ENCODE measurements at regions not wholly inside any gene's neighbourhood (a gene's known extent, or its start where the extent isn't known, plus 50 kb on each side); places are given as distances from the start of the nearest gene placed in this dataset.

DNA sequence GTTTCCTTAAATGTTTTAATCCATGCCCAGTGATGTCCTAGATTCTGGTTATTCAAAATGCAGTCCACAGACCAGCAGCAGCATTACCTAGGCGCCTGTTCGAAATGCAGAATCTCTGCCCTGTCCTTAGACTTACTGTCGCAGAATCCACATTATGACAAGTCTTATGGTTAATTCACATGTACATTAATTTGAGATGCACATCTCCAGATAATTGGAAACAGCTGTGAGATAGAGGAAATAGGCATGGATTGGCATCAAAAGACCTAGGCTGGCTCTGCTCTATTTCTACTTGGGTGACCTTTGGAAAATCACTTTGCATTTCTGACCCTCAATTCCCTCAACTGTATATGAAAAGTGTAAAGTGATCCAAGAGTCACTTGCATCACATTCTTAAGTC is 700.7 kb downstream of the DIAPH3 start (continued):
- TF ChIP-seq, protein P1, sequence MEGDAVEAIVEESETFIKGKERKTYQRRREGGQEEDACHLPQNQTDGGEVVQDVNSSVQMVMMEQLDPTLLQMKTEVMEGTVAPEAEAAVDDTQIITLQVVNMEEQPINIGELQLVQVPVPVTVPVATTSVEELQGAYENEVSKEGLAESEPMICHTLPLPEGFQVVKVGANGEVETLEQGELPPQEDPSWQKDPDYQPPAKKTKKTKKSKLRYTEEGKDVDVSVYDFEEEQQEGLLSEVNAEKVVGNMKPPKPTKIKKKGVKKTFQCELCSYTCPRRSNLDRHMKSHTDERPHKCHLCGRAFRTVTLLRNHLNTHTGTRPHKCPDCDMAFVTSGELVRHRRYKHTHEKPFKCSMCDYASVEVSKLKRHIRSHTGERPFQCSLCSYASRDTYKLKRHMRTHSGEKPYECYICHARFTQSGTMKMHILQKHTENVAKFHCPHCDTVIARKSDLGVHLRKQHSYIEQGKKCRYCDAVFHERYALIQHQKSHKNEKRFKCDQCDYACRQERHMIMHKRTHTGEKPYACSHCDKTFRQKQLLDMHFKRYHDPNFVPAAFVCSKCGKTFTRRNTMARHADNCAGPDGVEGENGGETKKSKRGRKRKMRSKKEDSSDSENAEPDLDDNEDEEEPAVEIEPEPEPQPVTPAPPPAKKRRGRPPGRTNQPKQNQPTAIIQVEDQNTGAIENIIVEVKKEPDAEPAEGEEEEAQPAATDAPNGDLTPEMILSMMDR (conservative IDR thresholded peaks at IDR 0.05; ENCODE audit: low read depth in 2 of 2): no peak

DNA sequence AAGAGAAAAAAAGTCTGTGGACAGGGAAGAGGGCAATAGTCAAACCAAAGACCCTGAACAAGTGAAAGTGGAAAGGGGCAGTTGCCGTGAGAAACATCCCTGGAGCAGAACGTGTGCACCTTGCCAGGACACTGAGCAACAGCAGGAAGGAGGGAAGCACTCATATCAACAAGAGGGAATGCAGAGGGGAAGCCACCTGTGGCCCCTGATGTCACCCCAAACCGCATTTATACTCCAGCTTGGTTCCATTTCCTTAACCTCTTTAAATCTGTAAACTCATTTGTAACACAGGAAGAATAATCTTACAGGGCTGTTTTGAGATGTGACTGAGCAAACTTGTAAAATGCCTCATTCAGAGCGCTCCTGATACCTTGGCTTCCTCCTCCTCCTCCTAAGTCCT is 698.8 kb downstream of the DIAPH3 start:
- 0 out of 2 replicates have a peak, but pooled peaks cover 4% of the 10 kb centered on the region for H3K36me3 ChIP-seq (ENCODE audit: insufficient read depth)
- H3K27ac ChIP-seq (ENCODE audit: low read depth): no peak overlapping the region
- no peak for ATAC-seq
- H3K4me3 Mint-ChIP-seq: no peak overlapping the region
- no peak for DNase-seq (ENCODE audit: low spot score)
- peaks cover 16% of the 10 kb centered on the region for H3K4me1 ChIP-seq (ENCODE audit: insufficient read depth)
- no peaks in the 10 kb centered on the region for H3K27me3 ChIP-seq (ENCODE audit: insufficient read depth)
- H3K36me3 Mint-ChIP-seq (ENCODE audit: low read depth): peaks cover 16% of the 10 kb centered on the region
- no peak overlapping the region for H3K4me2 ChIP-seq
- no peaks in the 10 kb centered on the region; the same call in none of the 2 replicates for H3K9me2 ChIP-seq (ENCODE audit: insufficient read depth)
- TF ChIP-seq ZNF331 (CRISPR knock-in tag; IDR thresholded peaks at IDR 0.05; ENCODE audit: low read depth) (no peak), STAT1 (IDR thresholded peaks at IDR 0.05; ENCODE audit: unreplicated experiment) (no peak), EZH2 (IDR thresholded peaks at IDR 0.05; ENCODE audit: low read depth, unreplicated experiment) (no peak)
- TF ChIP-seq, protein P2, sequence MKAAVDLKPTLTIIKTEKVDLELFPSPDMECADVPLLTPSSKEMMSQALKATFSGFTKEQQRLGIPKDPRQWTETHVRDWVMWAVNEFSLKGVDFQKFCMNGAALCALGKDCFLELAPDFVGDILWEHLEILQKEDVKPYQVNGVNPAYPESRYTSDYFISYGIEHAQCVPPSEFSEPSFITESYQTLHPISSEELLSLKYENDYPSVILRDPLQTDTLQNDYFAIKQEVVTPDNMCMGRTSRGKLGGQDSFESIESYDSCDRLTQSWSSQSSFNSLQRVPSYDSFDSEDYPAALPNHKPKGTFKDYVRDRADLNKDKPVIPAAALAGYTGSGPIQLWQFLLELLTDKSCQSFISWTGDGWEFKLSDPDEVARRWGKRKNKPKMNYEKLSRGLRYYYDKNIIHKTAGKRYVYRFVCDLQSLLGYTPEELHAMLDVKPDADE (IDR thresholded peaks at IDR 0.05): no peak
- H3F3A ChIP-seq (replicated peaks; ENCODE audit: low read depth): no peaks in the 10 kb centered on the region
- no peak overlapping the region for H3K27ac Mint-ChIP-seq
- peaks cover 30% of the 10 kb centered on the region for H3K4me1 Mint-ChIP-seq
- H3K9me3 Mint-ChIP-seq: peaks cover 14% of the 10 kb centered on the region
- H3K79me2 ChIP-seq (replicated peaks; ENCODE audit: insufficient read depth): no peaks in the 10 kb centered on the region
- H3K27me3 Mint-ChIP-seq (ENCODE audit: insufficient read depth, low read depth, poor library complexity): no peaks in the 10 kb centered on the region
- peak overlapping the region; percentile 40; the same call in 1 of the 2 replicates for H2AFZ ChIP-seq
- no peaks in the 10 kb centered on the region for H4K20me1 ChIP-seq (replicated peaks; ENCODE audit: insufficient read depth)
- no peak overlapping the region for H3K4me3 ChIP-seq

DNA sequence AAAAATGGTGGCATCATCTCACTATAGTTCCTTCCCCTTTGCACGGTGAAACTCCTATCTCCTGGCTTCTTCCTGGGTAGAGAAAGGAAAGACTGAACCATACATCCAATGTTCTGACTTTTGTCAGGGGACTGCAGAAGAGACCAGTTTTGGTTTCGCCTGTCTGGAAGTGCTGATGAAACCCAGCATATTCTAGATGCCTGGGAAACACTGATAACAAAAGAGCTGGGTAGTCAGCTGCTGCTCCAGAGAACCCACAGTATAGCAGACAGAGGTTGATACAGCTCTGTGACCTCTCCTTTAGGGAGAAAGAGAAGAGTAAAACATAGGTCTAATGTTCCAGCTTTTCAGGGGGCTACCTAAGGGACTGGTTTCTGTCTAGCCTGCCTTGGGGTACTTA is 695.3 kb downstream of the DIAPH3 start:
- Histone ChIP-seq H3K27me3 (ENCODE audit: insufficient read depth) (no peaks in the 10 kb centered on the region), H3F3A (replicated peaks; ENCODE audit: low read depth) (no peaks in the 10 kb centered on the region), H3K27ac (ENCODE audit: low read depth) (no peak overlapping the region), H3K4me1 (ENCODE audit: insufficient read depth) (peaks cover 30% of the 10 kb centered on the region), H4K20me1 (replicated peaks; ENCODE audit: insufficient read depth) (no peaks in the 10 kb centered on the region), H3K9me2 (ENCODE audit: insufficient read depth) (no peaks in the 10 kb centered on the region; the same call in none of the 2 replicates), H3K4me3 (no peak overlapping the region), H3K4me2 (no peak overlapping the region), H3K36me3 (ENCODE audit: insufficient read depth) (0 out of 2 replicates have a peak, but pooled peaks cover 5% of the 10 kb centered on the region), H3K79me2 (replicated peaks; ENCODE audit: insufficient read depth) (no peaks in the 10 kb centered on the region), H2AFZ (no peak overlapping the region)
- TF ChIP-seq NANOG (IDR thresholded peaks at IDR 0.05; ENCODE audit: borderline replicate concordance) (no peak), EZH2 (IDR thresholded peaks at IDR 0.05; ENCODE audit: low read depth, unreplicated experiment) (no peak), ZNF331 (CRISPR knock-in tag; IDR thresholded peaks at IDR 0.05; ENCODE audit: low read depth) (no peak), POLR2AphosphoS5 (IDR thresholded peaks at IDR 0.05; ENCODE audit: low read depth) (no peak), STAT1 (IDR thresholded peaks at IDR 0.05; ENCODE audit: unreplicated experiment) (no peak), EZH2phosphoT487 (IDR thresholded peaks at IDR 0.05; ENCODE audit: unreplicated experiment) (no peak)
- TF ChIP-seq, protein P1 (conservative IDR thresholded peaks at IDR 0.05; ENCODE audit: low read depth in 2 of 2): no peak
- TF ChIP-seq, protein P3, sequence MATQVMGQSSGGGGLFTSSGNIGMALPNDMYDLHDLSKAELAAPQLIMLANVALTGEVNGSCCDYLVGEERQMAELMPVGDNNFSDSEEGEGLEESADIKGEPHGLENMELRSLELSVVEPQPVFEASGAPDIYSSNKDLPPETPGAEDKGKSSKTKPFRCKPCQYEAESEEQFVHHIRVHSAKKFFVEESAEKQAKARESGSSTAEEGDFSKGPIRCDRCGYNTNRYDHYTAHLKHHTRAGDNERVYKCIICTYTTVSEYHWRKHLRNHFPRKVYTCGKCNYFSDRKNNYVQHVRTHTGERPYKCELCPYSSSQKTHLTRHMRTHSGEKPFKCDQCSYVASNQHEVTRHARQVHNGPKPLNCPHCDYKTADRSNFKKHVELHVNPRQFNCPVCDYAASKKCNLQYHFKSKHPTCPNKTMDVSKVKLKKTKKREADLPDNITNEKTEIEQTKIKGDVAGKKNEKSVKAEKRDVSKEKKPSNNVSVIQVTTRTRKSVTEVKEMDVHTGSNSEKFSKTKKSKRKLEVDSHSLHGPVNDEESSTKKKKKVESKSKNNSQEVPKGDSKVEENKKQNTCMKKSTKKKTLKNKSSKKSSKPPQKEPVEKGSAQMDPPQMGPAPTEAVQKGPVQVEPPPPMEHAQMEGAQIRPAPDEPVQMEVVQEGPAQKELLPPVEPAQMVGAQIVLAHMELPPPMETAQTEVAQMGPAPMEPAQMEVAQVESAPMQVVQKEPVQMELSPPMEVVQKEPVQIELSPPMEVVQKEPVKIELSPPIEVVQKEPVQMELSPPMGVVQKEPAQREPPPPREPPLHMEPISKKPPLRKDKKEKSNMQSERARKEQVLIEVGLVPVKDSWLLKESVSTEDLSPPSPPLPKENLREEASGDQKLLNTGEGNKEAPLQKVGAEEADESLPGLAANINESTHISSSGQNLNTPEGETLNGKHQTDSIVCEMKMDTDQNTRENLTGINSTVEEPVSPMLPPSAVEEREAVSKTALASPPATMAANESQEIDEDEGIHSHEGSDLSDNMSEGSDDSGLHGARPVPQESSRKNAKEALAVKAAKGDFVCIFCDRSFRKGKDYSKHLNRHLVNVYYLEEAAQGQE (IDR thresholded peaks at IDR 0.05; ENCODE audit: unreplicated experiment): no peak
- H3K4me3 Mint-ChIP-seq: no peak overlapping the region
- DNase-seq (ENCODE audit: low spot score) (no peak), ATAC-seq (no peak)
- H3K9me3 Mint-ChIP-seq: peaks cover 14% of the 10 kb centered on the region
- H3K4me1 Mint-ChIP-seq: peaks cover 39% of the 10 kb centered on the region
- H3K36me3 Mint-ChIP-seq (ENCODE audit: low read depth): peaks cover 16% of the 10 kb centered on the region
- H3K27me3 Mint-ChIP-seq (ENCODE audit: insufficient read depth, low read depth, poor library complexity): peaks cover under 1% of the 10 kb centered on the region
- H3K27ac Mint-ChIP-seq: no peak overlapping the region

Measured in GM23338 (cell line).